GM23248 (cell line): ENCODE measurements at regions not wholly inside any gene's neighbourhood (a gene's known extent, or its start where the extent isn't known, plus 50 kb on each side); places are given as distances from the start of the nearest gene placed in this dataset.

Source experiments
- EZH2 ChIP-seq: fragments of 200-600 bp; sonication (generic); IDR thresholded peaks from 2 replicates; pipeline ENCODE4 v1.6.1; 2018; ENCODE audit warnings: antibody characterized with exemption, mild to moderate bottlenecking; ENCODE audit not compliant: insufficient read depth, poor library complexity, severe bottlenecking
- EZH2phosphoT487 ChIP-seq: fragments of 200-600 bp; sonication (generic); IDR thresholded peaks from 2 replicates; pipeline ENCODE4 v1.6.1; 2018; ENCODE audit warnings: antibody characterized with exemption, moderate library complexity, mild to moderate bottlenecking, low read depth; ENCODE audit not compliant: insufficient read depth

- TF ChIP-seq EZH2, result no peak
- TF ChIP-seq EZH2phosphoT487, result no peak
Measured at GRCh38 chr13:22897571-22898314, 283.0 kb upstream of the SGCG start.
